ENCODE measurements at regions not wholly inside any gene's neighbourhood (a gene's known extent, or its start where the extent isn't known, plus 50 kb on each side); places are given as distances from the start of the nearest gene placed in this dataset.

DNA sequence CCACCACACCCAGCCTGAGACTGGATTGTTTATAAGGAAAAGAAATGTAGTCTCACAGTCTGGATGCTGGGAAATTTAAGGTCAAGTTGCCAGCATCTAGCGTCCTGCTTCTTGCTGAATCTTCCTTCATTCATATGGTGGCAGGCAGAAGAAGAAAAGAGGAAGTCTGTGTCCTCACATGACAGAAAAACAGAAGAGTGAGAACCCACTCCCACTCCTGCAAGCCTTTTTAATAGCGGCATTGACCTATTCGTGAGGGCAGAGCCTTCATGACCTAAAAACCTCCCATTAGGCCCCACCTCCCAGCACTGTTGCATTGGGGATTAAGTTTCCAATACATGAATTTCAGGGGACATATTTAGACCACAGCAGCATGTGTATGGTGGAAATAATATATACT is 160.8 kb upstream of the BMP2 start:
- TF ChIP-seq, protein P1, sequence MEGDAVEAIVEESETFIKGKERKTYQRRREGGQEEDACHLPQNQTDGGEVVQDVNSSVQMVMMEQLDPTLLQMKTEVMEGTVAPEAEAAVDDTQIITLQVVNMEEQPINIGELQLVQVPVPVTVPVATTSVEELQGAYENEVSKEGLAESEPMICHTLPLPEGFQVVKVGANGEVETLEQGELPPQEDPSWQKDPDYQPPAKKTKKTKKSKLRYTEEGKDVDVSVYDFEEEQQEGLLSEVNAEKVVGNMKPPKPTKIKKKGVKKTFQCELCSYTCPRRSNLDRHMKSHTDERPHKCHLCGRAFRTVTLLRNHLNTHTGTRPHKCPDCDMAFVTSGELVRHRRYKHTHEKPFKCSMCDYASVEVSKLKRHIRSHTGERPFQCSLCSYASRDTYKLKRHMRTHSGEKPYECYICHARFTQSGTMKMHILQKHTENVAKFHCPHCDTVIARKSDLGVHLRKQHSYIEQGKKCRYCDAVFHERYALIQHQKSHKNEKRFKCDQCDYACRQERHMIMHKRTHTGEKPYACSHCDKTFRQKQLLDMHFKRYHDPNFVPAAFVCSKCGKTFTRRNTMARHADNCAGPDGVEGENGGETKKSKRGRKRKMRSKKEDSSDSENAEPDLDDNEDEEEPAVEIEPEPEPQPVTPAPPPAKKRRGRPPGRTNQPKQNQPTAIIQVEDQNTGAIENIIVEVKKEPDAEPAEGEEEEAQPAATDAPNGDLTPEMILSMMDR (IDR thresholded peaks at IDR 0.05; ENCODE audit: low read depth, low read length, poor library complexity, severe bottlenecking), result no peak
- TF ChIP-seq EZH2phosphoT487 (IDR thresholded peaks at IDR 0.05; ENCODE audit: borderline replicate concordance, low read length), result no peak
